HG02938 (cell line): ENCODE measurements at regions not wholly inside any gene's neighbourhood (a gene's known extent, or its start where the extent isn't known, plus 50 kb on each side); places are given as distances from the start of the nearest gene placed in this dataset.
"Not testable (repeated sequence)": the region's sequence is repeated elsewhere in the genome, so short reads cannot be mapped to it uniquely, and the experiment has no call there.

Experiments
- ATAC-seq: cut with Tn5 transposase; IDR thresholded peaks from one replicate; pipeline ENCODE4 v1.9.1; 2021; ENCODE audit warnings: mild to moderate bottlenecking, moderate library complexity; ENCODE audit not compliant: unreplicated experiment

- no peak for ATAC-seq
These were observed 894.3 kb downstream of the DIAPH3 start for GRCh38 chr13:59269476-59269875.

GRCh38 chr13:59270327-59270726 lies 893.4 kb downstream of the DIAPH3 start:
- ATAC-seq = no peak

GRCh38 chr13:59274958-59275727 lies 888.6 kb downstream of the DIAPH3 start:
- no peak for ATAC-seq

- ATAC-seq = no peak
These were observed 887.3 kb downstream of the DIAPH3 start for GRCh38 chr13:59276436-59276835.

- ATAC-seq = no peak
These were observed 886.6 kb downstream of the DIAPH3 start for GRCh38 chr13:59277106-59277505.

GRCh38 chr13:59279028-59279427 lies 884.7 kb downstream of the DIAPH3 start:
- ATAC-seq = no peak

- ATAC-seq = no peak
These were observed 884.2 kb downstream of the DIAPH3 start for GRCh38 chr13:59279576-59279975.

- no peak for ATAC-seq
These were observed 883.4 kb downstream of the DIAPH3 start for GRCh38 chr13:59280297-59280696.

GRCh38 chr13:59281453-59281852 lies 882.3 kb downstream of the DIAPH3 start:
- ATAC-seq = no peak

GRCh38 chr13:59292240-59292639 lies 871.5 kb downstream of the DIAPH3 start:
- not testable (repeated sequence) for ATAC-seq

- ATAC-seq = no peak
These were observed 864.1 kb downstream of the DIAPH3 start for GRCh38 chr13:59299584-59299983.

- no peak for ATAC-seq
These were observed 863.2 kb downstream of the DIAPH3 start for GRCh38 chr13:59300355-59301173.

GRCh38 chr13:59301174-59301567 lies 862.6 kb downstream of the DIAPH3 start:
- no peak for ATAC-seq

GRCh38 chr13:59303433-59303832 lies 860.3 kb downstream of the DIAPH3 start:
- no peak for ATAC-seq

GRCh38 chr13:59304596-59304995 lies 859.1 kb downstream of the DIAPH3 start:
- no peak for ATAC-seq

- ATAC-seq = no peak
These were observed 857.8 kb downstream of the DIAPH3 start for GRCh38 chr13:59305896-59306295.

- ATAC-seq = no peak
These were observed 851.0 kb downstream of the DIAPH3 start for GRCh38 chr13:59312776-59313175.

- ATAC-seq = peak; percentile 83
These were observed 845.3 kb downstream of the DIAPH3 start for GRCh38 chr13:59318320-59318930.

GRCh38 chr13:59319276-59319675 lies 844.5 kb downstream of the DIAPH3 start:
- ATAC-seq = no peak

- ATAC-seq = no peak
These were observed 843.7 kb downstream of the DIAPH3 start for GRCh38 chr13:59320021-59320420.

GRCh38 chr13:59324401-59324800 lies 839.3 kb downstream of the DIAPH3 start:
- not testable (repeated sequence) for ATAC-seq

- no peak for ATAC-seq
These were observed 837.0 kb downstream of the DIAPH3 start for GRCh38 chr13:59326717-59327116.
